K562 (cell line): ENCODE measurements at regions not wholly inside any gene's neighbourhood (a gene's known extent, or its start where the extent isn't known, plus 50 kb on each side); places are given as distances from the start of the nearest gene placed in this dataset.

Experiments
- AFF4 ChIP-seq: sonication (generic); formaldehyde crosslinking; IDR thresholded peaks from 2 replicates; pipeline ENCODE4 v1.8.0; 2023; ENCODE audit warnings: mild to moderate bottlenecking, missing genetic modification reagents
- ATF6 ChIP-seq: sonication (generic); formaldehyde crosslinking; IDR thresholded peaks from 2 replicates; pipeline ENCODE4 v1.4.0; 2020; ENCODE audit warnings: mild to moderate bottlenecking, missing genetic modification reagents
- CHD1 ChIP-seq: fragments of 200-600 bp; sonication (generic); IDR thresholded peaks from one replicate; pipeline ENCODE4 v1.6.1; 2012; ENCODE audit warnings: mild to moderate bottlenecking, moderate library complexity, low read length, inconsistent platforms
- ZBTB34 ChIP-seq: fragments of 250-450 bp; sonication (Bioruptor Pico); IDR thresholded peaks from 2 replicates; pipeline ENCODE4 v1.8.0; 2021; ENCODE audit warnings: mild to moderate bottlenecking, moderate library complexity

GRCh38 chr2:120977582-120978358 is 242.1 kb downstream of the GLI2 start (continued):
- TF ChIP-seq ZBTB34 (CRISPR knock-in tag) (no peak), ATF6 (CRISPR knock-in tag) (no peak), CHD1 (no peak), AFF4 (CRISPR knock-in tag) (no peak)
